GM18519 (cell line): ENCODE measurements at regions not wholly inside any gene's neighbourhood (a gene's known extent, or its start where the extent isn't known, plus 50 kb on each side); places are given as distances from the start of the nearest gene placed in this dataset.
"Not testable (repeated sequence)": the region's sequence is repeated elsewhere in the genome, so short reads cannot be mapped to it uniquely, and the experiment has no call there.

ENCODE experiments used
- ATAC-seq: cut with Tn5 transposase; IDR thresholded peaks from one replicate; pipeline ENCODE4 v1.9.1; 2021; ENCODE audit warnings: mild to moderate bottlenecking, moderate library complexity; ENCODE audit not compliant: unreplicated experiment, low FRiP score

DNA sequence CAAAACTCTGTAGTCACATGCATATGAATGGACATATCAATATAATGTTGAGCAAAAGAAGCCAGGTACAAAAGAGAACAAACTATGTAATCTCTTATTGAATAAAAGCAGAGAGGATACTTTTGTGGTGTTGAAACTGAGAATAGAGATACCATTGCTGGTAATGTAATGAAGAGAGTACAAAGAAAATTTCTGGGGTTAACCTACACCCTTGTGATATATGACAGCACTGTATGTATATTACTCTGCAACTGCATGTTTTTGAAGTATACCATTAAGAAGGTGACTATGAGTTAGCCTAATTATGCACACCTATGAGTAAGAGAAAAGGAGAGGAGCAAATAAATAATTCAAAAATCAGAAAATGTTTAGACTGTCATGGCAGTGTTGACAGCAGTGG is 268.8 kb upstream of the DEFB112 start:
- no peak for ATAC-seq

DNA sequence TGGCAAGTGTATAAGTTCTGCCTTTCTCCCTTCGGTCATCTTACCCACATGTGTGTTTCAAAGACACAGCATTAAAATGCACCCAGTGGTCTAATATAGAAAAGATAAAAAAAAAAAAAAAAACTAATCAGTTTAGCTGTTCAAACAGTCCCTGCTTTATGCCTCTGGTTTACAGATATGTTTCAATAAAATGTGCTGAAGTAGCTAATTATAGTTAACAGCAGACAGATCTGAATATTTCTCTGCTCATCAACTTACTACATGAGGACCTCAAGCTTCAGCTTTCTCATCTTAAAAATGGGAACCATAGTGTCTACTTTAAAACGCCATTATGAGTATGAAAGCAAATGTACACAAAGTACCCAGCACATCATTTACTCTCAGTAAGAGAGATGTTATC is 280.6 kb upstream of the DEFB112 start:
- ATAC-seq, result no peak

DNA sequence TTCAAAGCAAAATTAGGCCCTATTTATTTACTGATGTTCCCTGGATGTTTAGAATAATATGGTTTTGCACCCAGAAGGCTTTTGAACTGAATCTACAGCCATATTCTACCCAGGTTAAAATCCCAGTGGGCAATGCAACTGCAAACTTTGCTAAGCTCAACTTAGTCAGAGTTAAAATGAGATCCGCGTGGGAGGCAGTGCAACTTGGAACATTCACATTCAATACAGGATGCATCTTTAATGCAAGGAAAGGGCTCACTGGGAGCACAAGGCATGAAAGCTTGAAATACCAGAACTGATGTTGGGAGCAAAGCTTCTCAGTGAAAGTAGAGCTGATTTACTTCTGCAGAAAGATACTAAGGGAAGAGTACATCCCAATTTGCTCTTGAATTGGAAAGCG is 281.2 kb upstream of the DEFB112 start:
- no peak for ATAC-seq

DNA sequence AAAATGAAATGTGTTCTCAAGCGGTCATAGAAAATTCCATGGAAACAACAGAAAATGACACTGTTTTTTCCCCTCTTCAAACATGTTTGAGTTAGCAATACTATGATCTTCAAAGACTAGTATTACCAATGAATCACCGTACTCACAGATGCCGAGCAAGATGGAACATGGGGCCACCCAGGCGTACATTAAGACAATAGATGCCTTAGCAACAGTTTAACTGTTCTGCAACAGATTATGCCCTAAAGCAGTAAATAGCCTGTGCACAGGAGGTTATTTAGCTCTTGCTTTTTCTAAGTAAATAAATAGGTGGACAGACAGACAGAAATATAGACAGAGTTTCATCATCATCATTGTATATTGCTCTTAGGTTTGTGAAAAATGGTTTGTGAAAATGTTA is 284.0 kb upstream of the DEFB112 start:
- ATAC-seq, result no peak

DNA sequence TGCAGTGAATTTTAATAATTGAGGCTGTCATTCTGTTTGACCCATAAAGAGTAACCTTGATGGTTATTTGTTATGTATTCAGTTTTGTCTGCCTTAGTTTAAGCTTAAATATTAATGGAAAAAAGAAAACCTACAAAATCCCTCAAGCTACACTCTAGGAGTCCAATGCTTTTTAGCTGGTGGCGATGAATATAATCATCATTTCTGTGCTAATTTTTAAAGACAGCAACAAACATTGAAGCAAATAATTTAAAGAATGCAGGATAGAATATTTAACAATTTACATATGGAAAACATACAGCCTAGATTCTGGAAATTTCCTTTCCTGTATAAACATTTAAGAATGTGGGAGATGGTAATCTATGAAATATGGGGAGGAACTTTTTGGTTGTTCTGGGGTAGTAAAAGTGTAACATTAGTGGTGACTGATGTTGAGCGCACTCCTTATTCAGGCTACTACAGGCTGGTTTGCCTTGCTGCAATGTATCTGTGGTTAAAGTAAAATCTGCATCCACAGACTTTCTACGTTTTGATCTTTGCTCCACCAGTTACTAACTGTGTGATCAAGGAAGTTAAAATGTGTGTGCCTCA is 287.9 kb upstream of the DEFB112 start:
- no peak for ATAC-seq

DNA sequence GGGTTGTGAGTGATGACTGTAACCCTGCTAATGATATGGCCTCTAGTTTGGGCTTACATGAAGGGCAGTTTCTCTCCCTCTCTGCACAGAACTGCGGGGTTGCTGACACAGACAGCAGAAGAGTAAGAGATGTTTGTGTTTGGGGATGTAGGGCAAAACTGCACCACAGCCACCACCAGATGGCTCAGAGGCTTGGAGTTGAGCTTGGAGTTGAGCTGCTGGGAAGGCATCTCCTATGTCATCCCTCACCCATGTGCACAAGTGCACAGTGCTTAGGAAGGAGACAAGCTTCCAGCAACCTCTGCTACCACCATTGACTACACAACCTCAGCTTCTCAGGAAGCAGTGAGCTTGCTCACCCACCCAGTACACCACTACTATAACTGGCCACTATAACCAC is 303.9 kb upstream of the DEFB112 start:
- ATAC-seq, result no peak

DNA sequence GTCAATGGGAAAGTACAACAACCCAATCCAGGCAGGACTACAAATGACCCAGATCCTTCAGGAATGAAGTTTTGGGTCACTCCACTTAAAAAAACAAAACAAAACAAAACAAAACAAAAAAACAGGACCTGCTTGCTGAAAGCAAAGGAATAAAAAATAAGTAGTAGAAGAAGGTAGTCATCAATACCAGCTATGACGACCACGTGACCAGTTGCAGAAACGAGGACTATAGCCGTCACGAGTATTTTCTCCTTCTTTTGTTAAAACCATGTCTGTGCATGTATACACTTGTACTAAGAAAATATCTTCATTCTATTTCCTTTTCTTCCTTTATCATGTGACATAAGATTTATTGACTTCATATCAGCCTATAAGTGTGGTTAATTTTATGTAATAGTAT is 308.4 kb upstream of the DEFB112 start:
- ATAC-seq, result no peak

DNA sequence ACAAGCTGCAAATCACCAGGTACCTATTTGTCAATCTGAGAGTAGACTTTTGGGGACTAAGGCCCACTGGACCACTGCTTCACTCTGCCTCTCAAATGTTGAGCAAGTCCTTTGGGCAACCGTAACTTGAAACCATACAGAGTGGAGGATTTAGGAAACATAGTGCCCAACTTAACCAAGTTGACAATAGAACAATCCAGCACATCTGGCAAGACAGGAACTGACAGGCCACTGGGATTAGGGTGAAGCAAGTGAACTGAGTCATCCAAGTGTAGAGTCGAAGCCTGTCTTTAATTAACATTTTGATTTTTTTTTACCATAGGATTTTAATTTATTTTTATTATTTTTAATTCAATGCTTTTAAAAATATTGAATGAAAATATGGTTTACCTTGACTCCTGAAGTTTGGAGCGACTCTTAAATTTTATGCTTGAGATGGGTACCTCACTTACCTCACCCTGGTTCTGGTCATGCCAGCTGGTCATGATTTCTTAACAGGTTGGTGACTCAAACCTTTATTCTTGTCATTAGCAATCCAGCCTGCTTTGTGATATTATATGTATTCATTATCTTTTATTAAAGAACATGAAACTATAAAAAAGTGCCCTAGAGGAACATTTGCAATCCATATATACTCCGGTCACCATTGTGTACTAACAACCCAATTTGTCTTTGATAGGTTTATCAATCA is 312.1 kb upstream of the DEFB112 start:
- no peak for ATAC-seq

DNA sequence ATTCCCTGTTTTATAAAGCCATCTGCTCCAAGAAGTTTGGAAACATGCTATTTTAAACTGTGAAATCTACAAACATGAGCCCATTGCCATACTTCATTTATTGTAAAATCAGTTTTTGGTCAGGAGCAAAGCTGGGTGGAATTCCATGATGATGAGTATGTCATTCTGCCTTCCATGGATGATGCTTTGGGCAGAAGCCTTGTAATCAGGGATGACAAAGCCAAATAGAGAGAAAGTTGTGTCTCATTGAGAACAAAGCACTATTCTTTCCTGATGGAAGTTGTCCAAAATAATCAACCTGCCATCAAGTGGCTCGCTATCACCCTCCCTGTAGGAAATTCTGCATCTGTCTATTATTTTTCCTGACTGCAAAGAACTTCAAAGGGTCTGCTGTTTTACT is 313.0 kb upstream of the DEFB112 start:
- ATAC-seq, result no peak

DNA sequence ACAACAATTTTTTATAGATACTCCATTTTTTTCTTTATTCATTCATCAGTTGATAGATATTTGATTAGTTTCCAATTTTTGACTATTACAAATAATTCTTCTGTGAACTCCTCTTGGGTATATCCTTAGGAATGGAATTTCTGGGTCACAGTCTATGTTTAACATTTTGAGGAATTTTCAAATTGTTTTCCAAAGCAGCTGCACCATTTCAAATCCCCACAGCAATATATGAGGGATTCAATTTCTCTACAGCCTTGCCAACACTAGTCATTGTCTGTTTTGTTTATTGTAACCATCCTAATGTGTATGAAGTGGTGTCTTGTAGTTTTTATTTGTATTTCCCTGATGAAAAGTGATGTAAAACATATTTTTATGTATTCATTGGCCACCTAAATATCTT is 320.3 kb upstream of the DEFB112 start:
- ATAC-seq, result no peak

DNA sequence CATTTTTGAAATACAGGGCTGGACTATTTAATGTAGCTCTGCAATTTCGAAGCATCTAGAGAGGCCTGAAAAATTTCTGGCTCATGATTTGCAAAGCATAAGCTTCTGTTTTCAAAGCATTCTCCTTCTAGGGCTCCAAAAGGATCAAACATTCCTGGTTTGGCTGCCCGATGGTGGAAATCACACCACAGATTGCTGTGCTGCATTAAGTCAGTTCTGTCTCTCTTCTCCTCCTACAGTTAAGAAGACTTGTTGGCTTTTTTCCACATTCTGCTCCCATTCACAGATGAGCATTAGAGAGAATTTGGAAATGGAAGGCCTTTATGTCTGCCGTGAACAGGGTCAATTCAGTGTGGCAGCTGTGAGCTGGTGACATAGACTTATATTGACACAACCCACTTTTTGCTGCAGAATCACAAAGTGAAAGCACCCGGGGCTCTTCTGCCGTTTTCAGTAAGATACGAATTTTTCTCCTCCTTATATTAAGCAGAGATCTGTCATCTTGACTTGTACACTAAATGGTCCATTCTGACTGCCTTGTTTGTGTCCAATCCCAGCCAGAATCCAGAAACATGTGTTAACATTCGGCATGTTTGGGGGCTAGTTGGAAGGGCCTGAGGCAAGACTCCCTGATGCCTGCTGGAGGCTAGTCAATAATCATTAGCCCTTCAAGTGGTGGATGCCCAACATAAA is 330.8 kb upstream of the DEFB112 start:
- no peak for ATAC-seq

DNA sequence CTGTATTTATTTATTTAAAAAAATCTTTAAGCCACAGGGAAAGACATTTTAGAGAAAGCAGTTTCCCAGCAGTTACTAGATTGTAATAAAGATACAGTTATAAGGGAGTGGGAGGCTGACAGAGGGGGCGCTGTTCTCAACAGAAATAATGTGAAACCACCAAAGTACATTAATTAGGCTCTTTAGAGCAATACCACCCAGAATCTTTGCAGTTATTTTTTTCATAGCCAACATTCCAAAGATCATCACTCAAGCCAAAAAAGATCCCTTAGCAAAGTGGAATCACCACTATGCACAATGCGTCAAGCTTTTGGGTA is 331.3 kb upstream of the DEFB112 start:
- ATAC-seq, result no peak

DNA sequence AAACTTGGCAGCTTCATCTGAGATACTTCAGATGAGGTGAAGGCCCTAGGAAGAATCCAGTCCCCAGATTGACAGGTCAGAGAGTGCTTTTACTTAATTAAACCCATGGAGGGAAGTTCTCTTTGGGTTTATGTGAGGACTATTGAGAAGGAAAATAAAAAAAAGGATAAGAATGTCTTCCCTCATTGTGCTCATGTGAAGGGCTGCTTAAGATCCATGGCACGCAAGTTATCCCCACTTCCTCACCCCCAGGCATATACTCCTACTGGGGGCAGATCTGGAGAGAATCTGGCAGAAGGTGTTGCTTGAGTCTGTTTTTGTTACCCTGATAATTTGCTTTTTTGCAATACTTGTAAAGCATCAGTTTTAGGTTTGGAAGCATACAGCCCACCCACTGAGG is 322.9 kb upstream of the TFAP2D start:
- ATAC-seq, result no peak

DNA sequence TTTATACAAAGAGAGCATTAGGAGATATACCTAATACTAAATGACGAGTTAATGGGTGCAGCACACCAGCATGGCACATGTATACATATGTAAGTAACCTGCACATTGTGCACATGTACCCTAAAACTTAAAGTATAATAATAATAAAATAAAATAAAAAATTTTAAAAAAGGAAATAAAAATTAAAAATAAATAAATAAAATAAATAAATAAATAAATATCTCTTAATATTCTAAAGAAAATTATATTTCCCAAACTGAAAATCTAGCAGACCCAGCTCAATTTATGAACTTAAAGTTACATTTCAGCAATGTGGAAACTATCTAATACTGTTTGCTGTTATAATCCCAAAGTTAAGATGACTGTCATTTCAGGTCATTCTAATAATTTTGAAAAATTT is 319.2 kb upstream of the TFAP2D start:
- ATAC-seq, result not testable (repeated sequence)

DNA sequence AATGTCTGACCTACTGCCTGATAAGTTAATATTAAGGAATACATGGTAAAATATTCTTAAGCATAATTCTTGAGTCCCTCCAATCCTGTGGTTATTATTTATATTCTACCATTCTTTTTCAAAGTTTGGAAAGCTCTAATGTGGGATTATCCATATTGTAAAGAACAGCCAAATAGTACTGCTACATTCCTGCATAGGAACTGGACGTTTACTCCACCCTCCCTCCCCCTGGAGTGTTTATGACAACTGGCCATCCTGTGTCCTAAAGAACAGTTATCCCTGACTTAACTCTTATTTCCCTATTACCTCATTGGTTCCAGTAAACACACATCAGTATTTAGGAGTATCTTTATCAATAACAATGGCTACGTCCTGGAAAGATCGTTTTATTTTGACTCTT is 308.7 kb upstream of the TFAP2D start:
- ATAC-seq, result no peak

DNA sequence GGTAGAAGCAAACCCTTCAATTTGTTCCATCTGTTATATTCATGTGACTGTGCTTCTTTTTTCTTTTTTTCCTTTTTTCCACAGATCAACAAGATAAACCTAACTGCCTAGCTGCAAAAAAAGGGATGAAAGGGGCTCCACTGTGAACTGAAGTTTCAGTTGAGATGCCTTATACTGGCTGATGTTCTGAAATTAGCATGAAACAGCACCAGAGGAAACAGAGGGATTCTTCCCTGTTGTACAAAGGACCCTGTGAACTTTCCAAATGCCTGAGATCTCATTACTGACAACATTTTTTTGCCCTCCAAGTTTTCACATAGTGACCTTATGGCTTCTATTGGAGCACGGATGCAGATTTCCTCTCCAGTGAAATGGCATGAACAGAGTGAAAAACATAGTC is 302.7 kb upstream of the TFAP2D start:
- no peak for ATAC-seq

DNA sequence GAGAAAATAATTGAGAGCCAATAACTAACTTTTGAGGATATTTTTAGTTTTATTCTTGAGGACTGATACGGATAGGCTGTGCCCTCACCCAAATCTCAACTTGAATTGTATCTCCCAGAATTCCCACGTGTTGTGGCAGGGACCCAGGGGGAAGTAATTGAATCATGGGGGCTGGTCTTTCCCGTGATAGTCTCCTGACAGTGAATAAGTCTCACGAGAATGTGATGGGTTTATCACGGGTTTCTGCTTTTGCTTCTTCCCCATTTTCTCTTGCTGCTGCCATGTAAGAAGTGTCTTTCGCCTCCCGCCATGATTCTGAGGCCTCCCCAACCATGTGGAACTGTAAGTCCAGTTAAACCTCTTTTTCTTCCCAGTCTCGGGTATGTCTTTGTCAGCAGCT is 292.3 kb upstream of the TFAP2D start:
- ATAC-seq, result not testable (repeated sequence)

DNA sequence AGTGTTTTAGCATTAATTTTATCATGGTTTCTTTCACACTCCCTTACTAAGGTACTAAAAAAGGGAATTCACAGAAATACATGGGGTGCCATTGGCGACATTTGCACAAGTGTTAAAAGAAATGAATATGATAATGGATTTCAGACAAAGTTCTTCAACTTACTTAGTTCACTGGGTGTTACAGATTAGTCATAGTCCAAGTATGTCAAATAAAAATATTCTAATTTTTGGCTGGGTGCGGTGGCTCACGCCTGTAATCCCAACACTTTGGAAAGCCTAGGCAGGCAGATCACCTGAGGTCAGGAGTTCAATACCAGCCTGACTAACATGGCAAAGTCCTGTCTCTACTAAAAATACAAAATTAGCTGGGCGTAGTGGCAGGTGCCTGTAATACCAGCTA is 286.1 kb upstream of the TFAP2D start:
- ATAC-seq, result no peak

DNA sequence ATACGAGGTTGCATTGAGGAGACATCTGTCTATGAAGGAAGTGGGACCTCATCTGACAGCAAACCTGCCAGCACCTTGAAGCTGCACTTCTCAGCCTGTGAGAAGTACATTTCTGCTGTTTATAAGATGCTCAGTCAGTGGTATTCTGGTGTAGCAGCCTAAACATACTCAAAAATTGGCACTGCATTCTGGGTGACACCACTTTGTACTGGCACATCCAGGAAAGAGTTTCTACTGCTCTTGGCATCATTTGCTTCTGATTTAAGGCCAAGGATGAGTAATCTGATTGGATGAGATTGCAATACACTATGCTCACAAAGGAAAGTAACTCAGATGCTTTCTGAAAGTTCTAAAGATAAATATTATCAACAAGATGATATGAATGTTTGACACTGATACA is 275.4 kb upstream of the TFAP2D start:
- ATAC-seq, result no peak

DNA sequence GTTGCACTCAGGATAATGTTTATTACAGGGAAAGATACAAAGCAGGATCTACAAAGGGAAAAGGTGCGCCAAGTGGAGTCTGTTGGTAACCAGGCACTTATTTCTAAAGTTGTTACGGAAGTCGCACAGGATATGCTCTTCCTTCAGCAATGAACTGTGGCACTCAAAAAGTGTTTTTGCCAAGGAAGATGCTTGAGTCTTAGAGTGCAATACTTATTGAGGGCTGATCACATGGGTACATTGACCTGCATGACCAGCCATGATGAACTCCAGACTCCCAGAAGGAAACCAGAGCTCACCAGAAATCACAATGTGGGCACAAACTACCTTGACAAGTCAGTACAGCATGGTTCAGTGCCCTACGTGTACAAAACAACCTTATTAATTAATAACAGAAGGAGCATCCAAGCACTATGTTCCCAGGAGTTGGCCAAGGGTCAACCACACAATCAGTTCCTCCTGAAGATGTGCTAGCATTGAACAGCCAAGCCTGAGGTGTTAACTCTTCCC is 270.7 kb upstream of the TFAP2D start:
- ATAC-seq, result no peak

DNA sequence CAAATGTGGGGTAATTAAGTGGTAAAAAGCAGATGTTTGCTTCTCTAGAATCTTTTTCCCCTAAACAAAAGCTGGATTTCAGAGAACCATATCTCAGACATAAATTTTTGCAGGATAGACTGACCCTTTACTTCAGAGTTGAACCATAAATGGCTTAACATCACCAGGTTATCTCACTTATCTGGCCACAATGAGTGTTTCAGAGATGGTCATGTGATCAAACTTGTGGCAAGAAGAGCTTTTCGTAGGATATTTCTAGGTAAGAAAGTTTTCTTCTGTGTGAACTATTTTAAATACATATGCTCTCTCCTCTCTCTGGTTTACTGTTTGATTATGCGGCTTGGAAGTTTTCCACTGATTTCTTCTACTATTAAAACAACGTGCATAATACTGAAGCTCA is 270.2 kb upstream of the TFAP2D start:
- ATAC-seq, result no peak

DNA sequence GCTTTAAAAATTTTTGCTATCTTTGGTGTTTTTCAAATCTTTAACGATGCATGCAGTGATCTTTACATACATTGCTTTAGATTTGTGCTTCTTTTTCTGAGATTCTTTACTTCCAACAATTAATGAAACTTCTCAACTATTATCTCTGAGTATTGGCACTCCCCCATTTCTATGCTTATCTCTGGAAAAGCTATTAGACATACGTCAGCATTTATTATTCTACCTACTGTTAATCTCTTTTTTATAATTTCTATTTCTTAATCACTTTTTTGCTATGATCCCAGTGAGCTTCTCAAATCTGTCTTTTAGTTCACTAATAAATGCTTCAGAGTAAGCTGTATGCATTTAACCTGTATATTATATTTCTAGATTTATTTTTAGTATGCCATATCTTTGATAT is 264.2 kb upstream of the TFAP2D start:
- no peak for ATAC-seq
